ENCODE measurements at regions not wholly inside any gene's neighbourhood (a gene's known extent, or its start where the extent isn't known, plus 50 kb on each side); places are given as distances from the start of the nearest gene placed in this dataset.

DNA sequence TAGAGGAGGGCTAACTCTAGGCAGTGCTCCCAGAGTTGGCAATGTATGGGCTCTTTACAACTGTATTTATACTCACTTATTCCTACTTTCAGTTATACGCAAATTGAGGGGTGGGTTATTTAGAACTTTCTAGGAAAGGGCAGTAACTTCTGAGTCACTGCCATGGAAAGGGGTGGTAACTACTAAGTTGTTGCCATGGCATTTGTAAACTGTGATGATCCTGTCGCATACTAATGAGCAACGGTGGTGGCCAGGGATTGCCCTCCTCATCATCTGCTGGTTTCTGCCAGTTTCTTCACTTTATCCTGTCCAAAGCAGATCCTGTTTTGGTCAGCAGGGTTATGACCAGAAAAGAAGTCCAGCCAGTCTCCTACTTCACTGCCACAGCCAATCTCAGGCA, 95.5 kb upstream of the PTPRT start:
- TF ChIP-seq CTCF (IDR thresholded peaks at IDR 0.05; ENCODE audit: poor library complexity, severe bottlenecking) (no peak), POLR2AphosphoS5 (IDR thresholded peaks at IDR 0.05) (no peak), EP300 (conservative IDR thresholded peaks at IDR 0.05; ENCODE audit: poor library complexity, severe bottlenecking) (no peak), RAD21 (conservative IDR thresholded peaks at IDR 0.05) (no peak), SMC3 (conservative IDR thresholded peaks at IDR 0.05; ENCODE audit: poor library complexity) (no peak), REST (IDR thresholded peaks at IDR 0.05; ENCODE audit: borderline replicate concordance) (no peak), EZH2 (IDR thresholded peaks at IDR 0.05; ENCODE audit: borderline replicate concordance, insufficient read depth, low read length, poor library complexity, severe bottlenecking) (no peak), TAF1 (IDR thresholded peaks at IDR 0.05; ENCODE audit: low read depth) (no peak), MXI1 (conservative IDR thresholded peaks at IDR 0.05; ENCODE audit: poor library complexity, severe bottlenecking) (no peak)

GRCh38 chr20:43284486-43284885, 94.8 kb upstream of the PTPRT start:
- Histone ChIP-seq H3F3A (ENCODE audit: insufficient read depth, low read length, poor library complexity, severe bottlenecking) (no peaks in the 10 kb centered on the region), H3K9ac (ENCODE audit: low read length) (no peak overlapping the region), H3K9me2 (ENCODE audit: insufficient read depth, low read length) (no peaks in the 10 kb centered on the region), H3K79me2 (replicated peaks; ENCODE audit: insufficient read depth, low read length) (no peaks in the 10 kb centered on the region), H3K27ac (ENCODE audit: low read length) (no peak overlapping the region), H3K36me3 (ENCODE audit: insufficient read depth, low read length) (no peaks in the 10 kb centered on the region), H3K9me3 (ENCODE audit: low read length) (no peaks in the 10 kb centered on the region), H3K4me2 (ENCODE audit: low read length) (no peak overlapping the region), H3K27me3 (ENCODE audit: insufficient read depth, low read depth, low read length) (no peaks in the 10 kb centered on the region), H2AFZ (ENCODE audit: low read depth, low read length) (no peak overlapping the region), H4K20me1 (ENCODE audit: insufficient read depth) (no peaks in the 10 kb centered on the region), H3K4me3 (ENCODE audit: low read length) (no peak overlapping the region)
- no peak for TF ChIP-seq POLR2AphosphoS5 (IDR thresholded peaks at IDR 0.05)
- TF ChIP-seq RAD21 (conservative IDR thresholded peaks at IDR 0.05) = no peak
- no peak for TF ChIP-seq TAF1 (IDR thresholded peaks at IDR 0.05; ENCODE audit: low read depth)
- no peak for TF ChIP-seq EZH2 (IDR thresholded peaks at IDR 0.05; ENCODE audit: borderline replicate concordance, insufficient read depth, low read length, poor library complexity, severe bottlenecking)
- no peak for TF ChIP-seq MXI1 (conservative IDR thresholded peaks at IDR 0.05; ENCODE audit: poor library complexity, severe bottlenecking)
- TF ChIP-seq EP300 (conservative IDR thresholded peaks at IDR 0.05; ENCODE audit: poor library complexity, severe bottlenecking) = no peak
- no peak for TF ChIP-seq SMC3 (conservative IDR thresholded peaks at IDR 0.05; ENCODE audit: poor library complexity)

More for the DNA sequence above, 95.5 kb upstream of the PTPRT start:
- Histone ChIP-seq H4K20me1 (ENCODE audit: insufficient read depth) (no peaks in the 10 kb centered on the region), H3K27me3 (ENCODE audit: insufficient read depth, low read depth, low read length) (no peaks in the 10 kb centered on the region), H3K4me3 (ENCODE audit: low read length) (no peak overlapping the region), H3K4me2 (ENCODE audit: low read length) (no peak overlapping the region), H3K79me2 (replicated peaks; ENCODE audit: insufficient read depth, low read length) (no peaks in the 10 kb centered on the region), H3K27ac (ENCODE audit: low read length) (no peak overlapping the region), H3K9ac (ENCODE audit: low read length) (no peak overlapping the region), H3K9me2 (ENCODE audit: insufficient read depth, low read length) (no peaks in the 10 kb centered on the region), H3K9me3 (ENCODE audit: low read length) (no peaks in the 10 kb centered on the region), H3F3A (ENCODE audit: insufficient read depth, low read length, poor library complexity, severe bottlenecking) (no peaks in the 10 kb centered on the region), H3K36me3 (ENCODE audit: insufficient read depth, low read length) (no peaks in the 10 kb centered on the region), H2AFZ (ENCODE audit: low read depth, low read length) (no peak overlapping the region)

Measured in neural cell (in vitro differentiated cells).